Stomach smooth muscle (tissue), 2 donors: ENCODE measurements at regions not wholly inside any gene's neighbourhood (a gene's known extent, or its start where the extent isn't known, plus 50 kb on each side); places are given as distances from the start of the nearest gene placed in this dataset.

Experiments
- H3K27ac ChIP-seq: one replicate; pipeline ENCODE4 v1.7.0; 2013; ENCODE audit warnings: mild to moderate bottlenecking, low read length, inconsistent platforms
- H3K27me3 ChIP-seq, 2 donors: one replicate each; pipeline ENCODE4 v1.7.0; 2013; ENCODE audit warnings: low read length in 2 of 2; ENCODE audit not compliant: insufficient read depth in 2 of 2, control insufficient read depth in 1 of 2
- H3K36me3 ChIP-seq, 2 donors: one replicate each; pipeline ENCODE4 v1.7.0; 2013; ENCODE audit warnings: low read length in 2 of 2; ENCODE audit not compliant: control insufficient read depth in 2 of 2, insufficient read depth in 2 of 2
- H3K4me1 ChIP-seq: one replicate; pipeline ENCODE4 v1.7.0; 2013; ENCODE audit warnings: low read length; ENCODE audit not compliant: control insufficient read depth, insufficient read depth
- H3K4me3 ChIP-seq, 2 donors: one replicate each; pipeline ENCODE4 v1.7.0; 2013; ENCODE audit warnings: low read length in 2 of 2
- H3K9ac ChIP-seq, 2 donors: one replicate each; pipeline ENCODE4 v1.7.0; 2013; ENCODE audit warnings: low read length in 2 of 2, mild to moderate bottlenecking in 1 of 2
- H3K9me3 ChIP-seq, 2 donors: one replicate each; pipeline ENCODE4 v1.7.0; 2013; ENCODE audit warnings: low read length in 2 of 2; ENCODE audit not compliant: control insufficient read depth in 2 of 2
- donor health status: healthy.
- donor health status: Pancreatic carcinoma.

DNA sequence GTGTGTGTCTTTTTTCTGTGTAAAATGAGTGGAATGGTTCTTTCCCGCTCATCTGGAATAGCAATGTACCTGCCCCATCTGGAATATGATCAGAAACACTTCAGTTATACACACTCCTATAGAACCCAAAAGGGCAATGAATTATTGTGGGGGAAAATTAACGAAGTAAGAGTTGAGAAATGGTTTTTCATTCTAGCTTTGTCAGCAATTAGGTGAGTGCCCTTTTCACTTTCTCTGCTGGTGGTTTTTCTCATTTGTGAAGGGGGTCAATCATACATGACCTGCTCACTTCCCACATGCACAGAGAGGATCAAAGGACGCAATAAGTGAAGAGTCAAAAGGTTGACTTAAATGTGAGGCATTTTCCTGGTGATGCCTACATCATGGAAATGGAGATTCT is 168.0 kb downstream of the HS3ST3B1 start:
- H3K27me3 ChIP-seq = no peaks in the 10 kb centered on the region
- H3K27ac ChIP-seq = no peak overlapping the region
- H3K36me3 ChIP-seq = no peaks in the 10 kb centered on the region
- no peak overlapping the region for H3K4me3 ChIP-seq
- no peak overlapping the region for H3K9ac ChIP-seq
- H3K4me1 ChIP-seq = peaks cover 3% of the 10 kb centered on the region
- no peaks in the 10 kb centered on the region for H3K9me3 ChIP-seq

DNA sequence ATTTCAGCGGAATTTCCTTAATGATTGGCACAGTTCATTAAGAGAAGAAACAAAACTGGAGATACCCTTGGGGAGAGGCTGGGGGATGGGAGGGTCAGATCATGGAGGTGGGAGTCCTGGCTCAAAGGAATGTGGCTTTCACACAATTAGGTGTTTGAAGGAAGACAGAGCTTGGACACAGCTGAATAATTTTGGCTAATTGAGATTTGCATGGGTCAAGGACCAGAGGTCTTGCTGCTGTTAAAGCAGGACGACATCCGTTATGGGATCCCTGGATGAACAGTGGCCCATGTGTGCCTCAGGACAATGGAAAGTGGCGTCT is 160.3 kb downstream of the HS3ST3B1 start:
- peaks cover 0 to 2% of the 10 kb centered on the region in 2 donors for H3K27me3 ChIP-seq
- no peak overlapping the region for H3K4me3 ChIP-seq
- no peaks in the 10 kb centered on the region for H3K9me3 ChIP-seq
- H3K27ac ChIP-seq = no peak overlapping the region
- H3K9ac ChIP-seq = no peak overlapping the region
- H3K4me1 ChIP-seq = peaks cover 3% of the 10 kb centered on the region
- no peaks in the 10 kb centered on the region for H3K36me3 ChIP-seq

DNA sequence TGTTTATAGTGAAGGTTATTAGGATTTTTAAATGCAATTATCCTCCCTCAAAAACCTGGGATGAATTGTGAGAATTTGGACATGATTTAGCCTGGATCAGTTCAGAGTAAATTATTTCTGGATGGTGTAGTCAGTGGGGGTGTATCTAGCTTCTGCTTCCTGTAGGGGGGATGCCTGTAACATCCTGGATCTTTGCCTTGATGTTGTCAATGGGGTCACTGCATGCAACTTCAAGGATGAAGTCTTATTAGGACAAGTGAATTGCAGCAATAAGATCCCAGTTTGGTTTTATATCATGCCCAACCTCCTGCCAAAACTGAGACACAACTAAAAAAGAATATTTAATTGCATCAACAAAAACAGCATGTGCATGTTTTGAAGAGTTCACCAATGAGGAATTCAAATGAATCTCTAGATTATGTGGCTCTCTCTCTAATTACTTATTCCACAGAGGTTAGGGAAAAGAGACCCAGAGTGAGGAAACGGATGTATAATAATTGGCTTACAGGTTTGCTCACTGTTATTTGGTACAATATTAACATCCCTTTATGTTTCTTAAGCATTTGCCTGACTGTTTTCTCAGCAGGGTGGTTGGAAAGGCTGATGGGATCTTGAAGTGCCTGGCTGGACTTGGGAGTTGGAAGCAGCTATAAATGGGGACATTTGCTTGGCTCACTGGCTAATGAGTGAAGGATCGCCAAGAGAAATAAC is 159.8 kb downstream of the HS3ST3B1 start:
- Histone ChIP-seq H3K27me3 (peaks cover 0 to 2% of the 10 kb centered on the region in 2 donors), H3K27ac (no peak overlapping the region), H3K9ac (no peak overlapping the region), H3K36me3 (no peaks in the 10 kb centered on the region), H3K4me1 (peaks cover 3% of the 10 kb centered on the region), H3K4me3 (no peak overlapping the region), H3K9me3 (no peaks in the 10 kb centered on the region)

DNA sequence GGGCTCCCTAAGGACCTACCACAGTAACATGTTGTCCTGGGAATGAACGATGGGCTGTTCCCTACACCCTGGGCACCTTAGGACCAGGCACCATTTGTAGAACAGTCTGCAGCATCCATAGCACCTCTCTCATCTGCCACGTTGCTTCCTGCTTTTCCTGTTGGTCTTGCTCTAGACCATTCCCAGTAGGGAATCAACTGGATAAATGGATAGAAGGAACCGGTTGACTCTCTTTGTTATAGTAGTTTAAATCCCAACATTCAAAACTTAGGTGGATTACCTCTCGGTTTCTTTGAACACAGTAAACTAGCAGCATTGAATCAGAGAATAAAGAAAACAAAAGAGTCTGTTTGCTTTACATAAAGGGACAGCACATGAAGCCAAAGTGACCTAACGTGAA is 159.1 kb downstream of the HS3ST3B1 start:
- Histone ChIP-seq H3K4me1 (peaks cover 3% of the 10 kb centered on the region), H3K9me3 (no peaks in the 10 kb centered on the region), H3K27ac (no peak overlapping the region), H3K4me3 (no peak overlapping the region), H3K27me3 (peaks cover 0 to 2% of the 10 kb centered on the region in 2 donors), H3K36me3 (no peaks in the 10 kb centered on the region), H3K9ac (no peak overlapping the region)

DNA sequence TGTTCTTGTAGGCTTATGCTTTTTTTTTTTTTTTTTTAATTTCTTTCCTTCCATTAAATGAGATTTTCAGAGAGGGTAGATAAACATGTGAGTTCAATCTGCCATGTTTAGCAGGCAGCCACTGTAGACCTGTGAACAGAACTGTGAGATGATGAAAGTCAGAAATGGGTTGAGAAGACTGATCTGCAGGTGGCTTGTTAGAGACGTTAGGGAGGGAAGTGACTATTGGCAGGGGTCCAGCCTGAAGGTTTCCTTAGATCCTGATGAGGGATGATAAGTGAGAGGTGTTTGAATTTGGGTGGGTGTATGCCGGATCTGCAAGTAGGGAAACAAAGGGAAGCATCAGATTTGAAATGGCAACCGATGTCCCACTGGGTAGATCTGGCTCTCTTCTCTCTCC is 157.8 kb downstream of the HS3ST3B1 start:
- Histone ChIP-seq H3K4me3 (no peak overlapping the region), H3K27ac (no peak overlapping the region), H3K9ac (no peak overlapping the region), H3K9me3 (no peaks in the 10 kb centered on the region), H3K4me1 (no peaks in the 10 kb centered on the region), H3K27me3 (peaks cover 0 to 2% of the 10 kb centered on the region in 2 donors), H3K36me3 (no peaks in the 10 kb centered on the region)

DNA sequence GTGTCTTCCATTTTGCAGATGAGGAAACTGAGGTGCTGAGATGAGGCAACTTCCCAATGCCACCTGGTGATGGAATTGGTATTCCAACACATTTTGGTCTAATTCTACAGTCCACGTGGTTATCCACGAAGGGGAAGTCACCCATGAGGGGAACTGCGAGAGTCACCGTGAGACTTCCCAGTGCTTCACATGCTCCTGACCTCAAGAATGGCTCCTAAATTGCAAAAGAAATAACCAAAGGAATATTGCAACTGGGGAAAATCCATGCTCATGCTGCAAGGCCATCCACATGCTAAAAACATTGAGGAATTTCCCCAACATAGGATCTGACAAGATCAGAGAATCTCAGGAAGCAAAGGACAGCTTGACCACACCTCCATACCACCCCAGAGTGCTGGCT is 153.9 kb downstream of the HS3ST3B1 start:
- Histone ChIP-seq H3K4me3 (no peak overlapping the region), H3K9ac (no peak overlapping the region), H3K27ac (no peak overlapping the region), H3K4me1 (no peaks in the 10 kb centered on the region), H3K27me3 (peaks cover 0 to 2% of the 10 kb centered on the region in 2 donors), H3K9me3 (no peaks in the 10 kb centered on the region), H3K36me3 (no peaks in the 10 kb centered on the region)

DNA sequence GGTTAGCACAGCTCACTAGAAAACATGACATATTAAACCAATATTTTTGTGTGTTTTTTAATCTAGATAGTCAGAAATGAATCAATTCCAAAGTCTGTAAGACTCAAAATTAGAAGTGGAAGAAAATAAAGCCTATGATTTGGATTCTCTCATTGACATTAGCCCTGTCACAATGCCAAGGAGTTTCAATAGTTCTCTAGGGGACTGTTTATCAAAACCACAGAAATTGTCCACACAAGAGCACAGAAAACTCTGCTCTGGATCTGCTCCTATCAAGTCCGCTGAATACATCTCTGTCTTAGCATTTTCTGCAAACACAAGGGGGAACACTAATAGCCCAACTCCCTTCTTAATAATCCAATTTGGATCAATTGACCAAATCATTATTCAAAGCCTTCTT is 152.0 kb downstream of the HS3ST3B1 start:
- H3K4me1 ChIP-seq = no peaks in the 10 kb centered on the region
- no peaks in the 10 kb centered on the region for H3K9me3 ChIP-seq
- H3K27ac ChIP-seq = no peak overlapping the region
- peaks cover 0 to 2% of the 10 kb centered on the region in 2 donors for H3K27me3 ChIP-seq
- no peak overlapping the region for H3K9ac ChIP-seq
- no peak overlapping the region for H3K4me3 ChIP-seq
- no peaks in the 10 kb centered on the region for H3K36me3 ChIP-seq

DNA sequence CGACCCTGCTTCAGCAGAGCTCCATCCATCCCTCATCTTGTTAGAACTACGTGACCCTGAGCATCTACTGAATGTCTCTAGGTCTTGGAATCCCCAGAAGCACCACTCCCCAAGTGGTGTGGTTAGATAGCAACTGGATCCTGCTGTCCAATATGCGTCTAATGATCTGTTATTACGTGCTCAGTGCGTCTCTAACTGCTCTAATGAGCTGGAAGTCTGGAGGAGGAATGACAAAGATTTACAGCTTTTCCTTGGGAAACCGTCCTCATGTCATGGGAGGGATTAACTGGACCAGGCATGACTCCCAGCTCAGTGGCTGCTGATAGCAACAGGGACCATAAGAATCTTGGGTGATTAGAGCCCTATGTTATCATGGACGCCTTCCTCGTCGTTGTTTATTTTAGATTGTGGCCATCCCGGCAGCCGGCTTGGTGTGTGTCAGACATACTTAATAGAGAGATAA is 150.9 kb downstream of the HS3ST3B1 start:
- Histone ChIP-seq H3K9ac (no peak overlapping the region), H3K27me3 (no peaks in the 10 kb centered on the region), H3K27ac (no peak overlapping the region), H3K4me3 (no peak overlapping the region), H3K36me3 (no peaks in the 10 kb centered on the region), H3K9me3 (no peaks in the 10 kb centered on the region), H3K4me1 (no peaks in the 10 kb centered on the region)

DNA sequence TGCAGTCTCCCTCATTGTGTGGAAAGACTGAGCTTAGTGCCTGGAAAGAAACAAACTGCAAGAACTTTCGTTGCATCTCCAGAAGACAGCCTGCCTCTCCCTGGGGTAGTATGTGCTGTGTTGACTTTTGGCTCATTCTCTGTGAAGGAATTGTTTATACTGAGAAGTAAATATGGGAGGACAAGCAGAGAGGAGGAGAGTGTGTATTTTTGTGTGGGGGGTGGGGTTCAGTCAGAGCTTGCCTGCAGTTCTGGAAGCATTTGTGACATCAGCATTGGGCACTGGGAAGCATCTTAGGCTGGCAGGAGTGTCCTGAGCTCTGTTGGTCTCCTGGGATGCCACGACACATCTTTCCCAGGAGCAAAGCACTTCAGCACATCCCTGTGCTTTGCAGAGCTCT is 147.9 kb downstream of the HS3ST3B1 start:
- Histone ChIP-seq H3K9me3 (no peaks in the 10 kb centered on the region), H3K36me3 (no peaks in the 10 kb centered on the region), H3K27ac (no peak overlapping the region), H3K27me3 (no peaks in the 10 kb centered on the region), H3K4me3 (no peak overlapping the region), H3K9ac (no peak overlapping the region), H3K4me1 (no peaks in the 10 kb centered on the region)

DNA sequence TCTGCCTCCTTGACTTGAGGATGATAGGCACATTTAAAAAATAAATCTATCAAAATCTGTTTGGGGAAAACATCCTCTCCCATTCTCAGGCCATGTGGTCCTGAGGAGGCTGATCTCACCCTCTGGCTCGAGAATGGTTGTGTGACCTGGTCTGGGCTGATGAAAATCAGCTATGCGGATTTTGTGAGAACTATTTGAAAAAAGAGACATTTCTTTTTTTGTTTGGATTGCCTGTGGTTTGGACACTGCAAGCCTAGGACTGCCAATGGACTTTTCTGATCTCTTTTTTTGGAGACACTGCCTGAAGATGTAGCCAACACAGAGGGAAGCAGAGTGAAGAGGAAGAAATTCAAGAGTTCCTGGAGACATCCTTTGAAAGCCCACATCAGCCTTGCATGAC is 145.9 kb downstream of the HS3ST3B1 start:
- no peak overlapping the region for H3K27ac ChIP-seq
- H3K36me3 ChIP-seq = no peaks in the 10 kb centered on the region
- no peaks in the 10 kb centered on the region for H3K27me3 ChIP-seq
- no peak overlapping the region for H3K4me3 ChIP-seq
- H3K9me3 ChIP-seq = no peaks in the 10 kb centered on the region
- H3K4me1 ChIP-seq = no peaks in the 10 kb centered on the region
- H3K9ac ChIP-seq = no peak overlapping the region

DNA sequence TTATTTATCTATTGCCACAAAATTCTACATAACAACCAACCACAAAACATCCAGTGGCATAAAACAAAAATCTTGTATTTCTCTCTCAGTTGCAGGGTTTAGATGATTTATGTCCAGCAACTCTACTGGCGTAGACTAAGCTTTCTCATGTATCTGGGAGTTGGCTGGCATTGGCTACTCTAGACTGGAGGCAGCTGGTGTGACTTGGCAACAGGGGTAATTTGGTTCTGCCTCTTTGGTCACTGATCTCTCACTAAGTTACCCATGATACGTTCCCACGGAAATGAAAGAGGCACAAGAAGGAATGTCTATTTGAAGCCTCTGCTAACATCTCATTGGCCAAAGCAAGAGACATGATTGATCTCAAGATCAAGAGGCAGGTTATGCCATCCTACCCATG is 144.0 kb downstream of the HS3ST3B1 start:
- no peak overlapping the region for H3K4me3 ChIP-seq
- H3K9me3 ChIP-seq = no peaks in the 10 kb centered on the region
- no peaks in the 10 kb centered on the region for H3K4me1 ChIP-seq
- H3K27me3 ChIP-seq = no peaks in the 10 kb centered on the region
- H3K27ac ChIP-seq = no peak overlapping the region
- no peaks in the 10 kb centered on the region for H3K36me3 ChIP-seq
- H3K9ac ChIP-seq = no peak overlapping the region
